GM21381 (cell line): ENCODE measurements at regions not wholly inside any gene's neighbourhood (a gene's known extent, or its start where the extent isn't known, plus 50 kb on each side); places are given as distances from the start of the nearest gene placed in this dataset.
"Not testable (repeated sequence)": the region's sequence is repeated elsewhere in the genome, so short reads cannot be mapped to it uniquely, and the experiment has no call there.

Source experiments
- ATAC-seq: cut with Tn5 transposase; IDR thresholded peaks from one replicate; pipeline ENCODE4 v1.9.1; 2021; ENCODE audit warnings: mild to moderate bottlenecking, moderate library complexity; ENCODE audit not compliant: unreplicated experiment

- no peak for ATAC-seq
Observed at GRCh38 chr6:4420160-4420865, 284.9 kb upstream of the ECI2 start.

- no peak for ATAC-seq
Observed at GRCh38 chr6:4415549-4415948, 280.2 kb upstream of the ECI2 start.

- ATAC-seq: not testable (repeated sequence)
Observed at GRCh38 chr6:4414078-4414477, 278.7 kb upstream of the ECI2 start.

- no peak for ATAC-seq
Observed at GRCh38 chr6:4413073-4413472, 277.7 kb upstream of the ECI2 start.

- no peak for ATAC-seq
Observed at GRCh38 chr6:4412488-4412887, 277.1 kb upstream of the ECI2 start.

- no peak for ATAC-seq
Observed at GRCh38 chr6:4412077-4412476, 276.7 kb upstream of the ECI2 start.

- peak; percentile 94 for ATAC-seq
Observed at GRCh38 chr6:4407710-4408109, 272.3 kb upstream of the ECI2 start.

GRCh38 chr6:4405621-4406212, 270.3 kb upstream of the ECI2 start:
- no peak for ATAC-seq

GRCh38 chr6:4404415-4404814, 269.0 kb upstream of the ECI2 start:
- no peak for ATAC-seq

- ATAC-seq: no peak
Observed at GRCh38 chr6:4403828-4404227, 268.5 kb upstream of the ECI2 start.

GRCh38 chr6:4403023-4403752, 267.8 kb upstream of the ECI2 start:
- no peak for ATAC-seq

- ATAC-seq: no peak
Observed at GRCh38 chr6:4402477-4402976, 267.2 kb upstream of the ECI2 start.

GRCh38 chr6:4401408-4402368, 266.3 kb upstream of the ECI2 start:
- ATAC-seq: no peak

GRCh38 chr6:4399656-4400055, 264.3 kb upstream of the ECI2 start:
- ATAC-seq: no peak

GRCh38 chr6:4398791-4399190, 263.4 kb upstream of the ECI2 start:
- ATAC-seq: no peak

- ATAC-seq: no peak
Observed at GRCh38 chr6:4397307-4397706, 261.9 kb upstream of the ECI2 start.

GRCh38 chr6:4396044-4396443, 260.7 kb upstream of the ECI2 start:
- ATAC-seq: no peak

GRCh38 chr6:4395386-4395785, 260.0 kb upstream of the ECI2 start:
- ATAC-seq: no peak

GRCh38 chr6:4394786-4395185, 259.4 kb upstream of the ECI2 start:
- no peak for ATAC-seq

GRCh38 chr6:4388675-4389074, 253.3 kb upstream of the ECI2 start:
- no peak for ATAC-seq

- ATAC-seq: no peak
Observed at GRCh38 chr6:4384656-4385055, 249.3 kb upstream of the ECI2 start.
